Fibroblast of lung (primary cell): ENCODE measurements at regions not wholly inside any gene's neighbourhood (a gene's known extent, or its start where the extent isn't known, plus 50 kb on each side); places are given as distances from the start of the nearest gene placed in this dataset.

Experiments
- DNase-seq, 2 donors: peaks; one replicate each; pipeline versions ENCODE4 v3.0.0 to v3.0.0-alpha.2; 2010; ENCODE audit warnings: low read depth in 2 of 2
- H2AFZ ChIP-seq: 2 replicates; pipeline ENCODE4 v1.5.1; 2012; ENCODE audit warnings: low read length, control low read depth, inconsistent platforms
- H3K27ac ChIP-seq: 2 replicates; pipeline ENCODE4 v1.5.1; 2011; ENCODE audit warnings: low read length, control low read depth; ENCODE audit not compliant: insufficient read depth
- H3K27me3 ChIP-seq: 2 replicates; pipeline ENCODE4 v1.5.1; 2011; ENCODE audit warnings: mild to moderate bottlenecking, low read length; ENCODE audit not compliant: control insufficient read depth, insufficient read depth
- H3K36me3 ChIP-seq: 2 replicates; pipeline ENCODE4 v1.5.1; 2011; ENCODE audit warnings: low read length; ENCODE audit not compliant: control insufficient read depth, insufficient read depth
- H3K4me1 ChIP-seq: 2 replicates; pipeline ENCODE4 v1.5.1; 2011; ENCODE audit warnings: low read length; ENCODE audit not compliant: control insufficient read depth, insufficient read depth; ENCODE audit errors: extremely low read depth
- H3K4me2 ChIP-seq: 2 replicates; pipeline ENCODE4 v1.5.1; 2011; ENCODE audit warnings: low read length, control low read depth; ENCODE audit not compliant: insufficient read depth; ENCODE audit errors: extremely low read depth
- H3K4me3 ChIP-seq, 4 experiments: fragments of 200-600 bp in 1 of 4; sonication (generic) in 1 of 4; replicated peaks in 1 of 4; 2 replicates each; pipeline ENCODE4 v1.5.1; 2011 to 2016; ENCODE audit warnings: low read length in 4 of 4, low read depth in 3 of 4, mild to moderate bottlenecking in 3 of 4, control low read depth in 2 of 4, inconsistent platforms in 1 of 4, mixed read lengths in 1 of 4; ENCODE audit not compliant: insufficient read depth in 1 of 4; ENCODE audit errors: control extremely low read depth in 1 of 4
- H3K79me2 ChIP-seq: 2 replicates; pipeline ENCODE4 v1.5.1; 2012; ENCODE audit warnings: mild to moderate bottlenecking, low read length, inconsistent platforms; ENCODE audit not compliant: control insufficient read depth, insufficient read depth
- H3K9ac ChIP-seq: 2 replicates; pipeline ENCODE4 v1.5.1; 2011; ENCODE audit warnings: mild to moderate bottlenecking, low read length, control low read depth; ENCODE audit not compliant: insufficient read depth
- H3K9me3 ChIP-seq: 2 replicates; pipeline ENCODE4 v1.5.1; 2012; ENCODE audit warnings: low read depth, low read length; ENCODE audit not compliant: control insufficient read depth, insufficient read depth
- H4K20me1 ChIP-seq: 2 replicates; pipeline ENCODE4 v1.5.1; 2011; ENCODE audit warnings: low read length; ENCODE audit not compliant: control insufficient read depth, insufficient read depth; ENCODE audit errors: extremely low read depth
- CTCF ChIP-seq, 2 donors: IDR thresholded peaks in 1 of 2; conservative IDR thresholded peaks in 1 of 2; 1 replicate in 1 of 2; 2 replicates in 1 of 2; pipeline ENCODE4 v1.5.1; 2011 to 2012; ENCODE audit warnings: low read length in 2 of 2, control low read depth in 1 of 2, inconsistent platforms in 1 of 2, low read depth in 1 of 2, mild to moderate bottlenecking in 1 of 2
- EZH2 ChIP-seq: IDR thresholded peaks from 2 replicates; pipeline ENCODE4 v1.5.1; 2012; ENCODE audit warnings: low read length, control low read depth, mild to moderate bottlenecking; ENCODE audit errors: missing control alignments

GRCh38 chr2:58918141-58918540 is 677.0 kb upstream of the FANCL start:
- H2AFZ ChIP-seq: no peak overlapping the region
- no peaks in the 10 kb centered on the region for H3K9me3 ChIP-seq
- H4K20me1 ChIP-seq: no peaks in the 10 kb centered on the region
- TF ChIP-seq CTCF (conservative IDR thresholded peaks at IDR 0.05 in 1 of 2, IDR thresholded peaks at IDR 0.05 in 1 of 2; ENCODE audit: low read depth in 1 of 2, low read length in 2 of 2): no peak
- no peak for TF ChIP-seq EZH2
- no peaks in the 10 kb centered on the region for H3K4me1 ChIP-seq
- no peaks in the 10 kb centered on the region for H3K27me3 ChIP-seq
- DNase-seq: peak; percentile 12 to 73
- H3K36me3 ChIP-seq: no peaks in the 10 kb centered on the region
- H3K79me2 ChIP-seq: no peaks in the 10 kb centered on the region
- H3K4me3 ChIP-seq: no peak overlapping the region
- no peak overlapping the region for H3K4me2 ChIP-seq
- no peak overlapping the region for H3K27ac ChIP-seq
- no peak overlapping the region for H3K9ac ChIP-seq

GRCh38 chr2:58917596-58917995 is 676.5 kb upstream of the FANCL start:
- Histone ChIP-seq H3K9me3 (no peaks in the 10 kb centered on the region), H2AFZ (no peak overlapping the region), H3K4me1 (no peaks in the 10 kb centered on the region), H3K4me3 (no peak overlapping the region), H3K79me2 (no peaks in the 10 kb centered on the region), H3K27me3 (no peaks in the 10 kb centered on the region), H3K9ac (no peak overlapping the region), H3K4me2 (no peak overlapping the region), H3K36me3 (no peaks in the 10 kb centered on the region), H4K20me1 (no peaks in the 10 kb centered on the region), H3K27ac (no peak overlapping the region)
- no peak for DNase-seq
- no peak for TF ChIP-seq EZH2
- no peak for TF ChIP-seq CTCF (conservative IDR thresholded peaks at IDR 0.05 in 1 of 2, IDR thresholded peaks at IDR 0.05 in 1 of 2; ENCODE audit: low read depth in 1 of 2, low read length in 2 of 2)

GRCh38 chr2:58916063-58916462 is 674.9 kb upstream of the FANCL start:
- H3K79me2 ChIP-seq: no peaks in the 10 kb centered on the region
- H3K9me3 ChIP-seq: no peaks in the 10 kb centered on the region
- no peak for TF ChIP-seq CTCF (conservative IDR thresholded peaks at IDR 0.05 in 1 of 2, IDR thresholded peaks at IDR 0.05 in 1 of 2; ENCODE audit: low read depth in 1 of 2, low read length in 2 of 2)
- no peak for TF ChIP-seq EZH2
- H2AFZ ChIP-seq: no peak overlapping the region
- H3K4me1 ChIP-seq: no peaks in the 10 kb centered on the region
- no peaks in the 10 kb centered on the region for H4K20me1 ChIP-seq
- no peak overlapping the region for H3K4me2 ChIP-seq
- H3K27ac ChIP-seq: no peak overlapping the region
- no peak for DNase-seq
- no peak overlapping the region for H3K4me3 ChIP-seq
- H3K27me3 ChIP-seq: no peaks in the 10 kb centered on the region
- no peak overlapping the region for H3K9ac ChIP-seq
- H3K36me3 ChIP-seq: no peaks in the 10 kb centered on the region
